GM10266 (cell line): ENCODE measurements at regions not wholly inside any gene's neighbourhood (a gene's known extent, or its start where the extent isn't known, plus 50 kb on each side); places are given as distances from the start of the nearest gene placed in this dataset.

Source experiments
- DNase-seq: peaks from one replicate; pipeline ENCODE4 v3.0.0; 2012; ENCODE audit errors: extremely low spot score
- CTCF ChIP-seq: IDR thresholded peaks from 2 replicates; pipeline ENCODE4 v1.5.1; 2012; ENCODE audit warnings: mild to moderate bottlenecking, low read depth; ENCODE audit not compliant: control insufficient read depth, insufficient read depth; ENCODE audit errors: missing control alignments

GRCh38 chr10:33733058-33733457, 398.6 kb upstream of the NRP1 start:
- TF ChIP-seq CTCF, result no peak
- no peak for DNase-seq

GRCh38 chr10:33732161-33732680, 397.8 kb upstream of the NRP1 start:
- no peak for DNase-seq
- no peak for TF ChIP-seq CTCF

DNA sequence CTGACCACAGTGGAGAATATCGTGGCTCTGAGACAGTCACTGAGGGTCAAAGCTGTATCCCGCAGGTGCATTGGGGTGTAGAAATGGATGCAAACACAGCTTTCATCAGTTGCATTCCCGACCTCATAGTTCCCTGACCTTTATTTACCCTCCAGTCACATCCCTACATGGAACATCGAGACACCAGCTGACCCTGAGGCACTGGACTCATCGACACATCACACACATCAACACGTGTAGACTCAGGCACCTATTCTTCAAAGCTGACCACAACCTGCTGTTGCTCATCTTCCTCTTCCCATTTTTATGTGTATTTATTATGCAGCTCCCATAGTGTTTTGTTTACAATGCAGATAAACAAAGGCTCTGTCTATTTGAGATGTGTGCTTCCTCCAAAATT, 396.9 kb upstream of the NRP1 start:
- no peak for DNase-seq
- TF ChIP-seq CTCF, result no peak

GRCh38 chr10:33725430-33725829, 391.0 kb upstream of the NRP1 start:
- DNase-seq, result no peak
- TF ChIP-seq CTCF, result no peak

- no peak for DNase-seq
- TF ChIP-seq CTCF, result no peak
Observed at GRCh38 chr10:33723181-33723580, 388.7 kb upstream of the NRP1 start.

- no peak for DNase-seq
- TF ChIP-seq CTCF, result no peak
Observed at GRCh38 chr10:33722067-33722466, 387.6 kb upstream of the NRP1 start.

DNA sequence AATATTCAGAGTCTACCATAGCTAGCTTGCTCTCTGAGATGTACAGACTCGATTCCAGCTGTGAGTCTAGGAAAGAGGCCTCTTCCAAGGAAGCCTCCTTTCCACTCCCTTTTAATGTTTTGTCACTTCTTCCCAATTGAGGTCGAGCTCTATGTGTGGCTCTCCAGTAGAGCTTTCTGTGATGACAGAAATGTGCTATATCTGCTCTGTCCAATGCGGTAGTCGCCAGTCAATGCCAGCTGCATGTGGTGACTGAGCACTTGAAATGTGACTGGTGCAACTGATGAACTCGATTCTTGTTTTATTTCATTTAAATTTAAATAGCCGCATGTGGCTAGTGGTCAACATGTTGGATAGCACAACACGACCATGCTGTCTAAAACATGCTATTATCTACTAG, 387.0 kb upstream of the NRP1 start:
- DNase-seq, result no peak
- TF ChIP-seq CTCF, result no peak
